Adrenal gland (tissue), 5 donors: ENCODE measurements at regions not wholly inside any gene's neighbourhood (a gene's known extent, or its start where the extent isn't known, plus 50 kb on each side); places are given as distances from the start of the nearest gene placed in this dataset.

Experiments used
- CTCF ChIP-seq, 6 experiments: fragments of 450-650 bp in 4 of 6; fragments of 200-600 bp in 2 of 6; sonication (generic) in 1 of 6; IDR thresholded peaks; 1 replicate in 5 of 6; 2 replicates in 1 of 6; pipeline versions ENCODE4 v1.5.1 to v1.8.0; 2016 to 2021; ENCODE audit warnings: antibody characterized with exemption in 6 of 6, mild to moderate bottlenecking in 2 of 6, moderate library complexity in 1 of 6
- POLR2A ChIP-seq, 2 donors: fragments of 450-650 bp; IDR thresholded peaks; one replicate each; pipeline ENCODE4 v1.6.1; 2017; ENCODE audit warnings: antibody characterized with exemption in 2 of 2, mild to moderate bottlenecking in 2 of 2, moderate library complexity in 1 of 2
- donor health status: DM: no; HTN: no; CAD: no.

GRCh38 chr14:101363261-101363555 lies 198.1 kb upstream of the DIO3 start:
- TF ChIP-seq POLR2A (IDR thresholded peaks at IDR 0.05) (no peak), CTCF (IDR thresholded peaks at IDR 0.05) (no peak)
